ENCODE measurements at regions not wholly inside any gene's neighbourhood (a gene's known extent, or its start where the extent isn't known, plus 50 kb on each side); places are given as distances from the start of the nearest gene placed in this dataset.

GRCh38 chr6:8200255-8200654 lies 97.9 kb upstream of the EEF1E1 start:
- H3K9me3 ChIP-seq (ENCODE audit: insufficient read depth, low read length), result no peaks in the 10 kb centered on the region
- H3K27ac ChIP-seq (ENCODE audit: low read length), result no peak overlapping the region

GRCh38 chr6:8195714-8196102 lies 93.4 kb upstream of the EEF1E1 start:
- H4K20me1 ChIP-seq (ENCODE audit: insufficient read depth, low read length), result no peaks in the 10 kb centered on the region
- no peaks in the 10 kb centered on the region for H3K9me3 ChIP-seq (ENCODE audit: insufficient read depth, low read length)
- no peak overlapping the region for H3K4me3 ChIP-seq (ENCODE audit: low read length)
- no peaks in the 10 kb centered on the region for H3K27me3 ChIP-seq (ENCODE audit: low read depth, low read length)
- no peaks in the 10 kb centered on the region for H3K79me2 ChIP-seq (ENCODE audit: low read length)
- no peak for TF ChIP-seq EZH2phosphoT487 (IDR thresholded peaks at IDR 0.05; ENCODE audit: low read depth)
- TF ChIP-seq CTCF (IDR thresholded peaks at IDR 0.05; ENCODE audit: low read depth, low read length), result 0 out of 2 replicates have a peak, but pooled peaks have one; percentile 0
- no peak overlapping the region for H3K27ac ChIP-seq (ENCODE audit: low read length)
- no peak overlapping the region for H3K9ac ChIP-seq (ENCODE audit: low read length)
- no peaks in the 10 kb centered on the region for H3K36me3 ChIP-seq (replicated peaks; ENCODE audit: low read depth, low read length)
- H3K4me2 ChIP-seq (ENCODE audit: low read length), result no peak overlapping the region
- no peaks in the 10 kb centered on the region for H3K4me1 ChIP-seq (ENCODE audit: low read length)
- H2AFZ ChIP-seq (ENCODE audit: low read depth, low read length), result no peak overlapping the region

More at GRCh38 chr6:8200255-8200654, 97.9 kb upstream of the EEF1E1 start:
- Histone ChIP-seq H3K9ac (ENCODE audit: low read length) (no peak overlapping the region), H3K27me3 (ENCODE audit: low read depth, low read length) (no peaks in the 10 kb centered on the region), H3K4me2 (ENCODE audit: low read length) (no peak overlapping the region), H3K79me2 (ENCODE audit: low read length) (no peaks in the 10 kb centered on the region), H3K4me1 (ENCODE audit: low read length) (no peaks in the 10 kb centered on the region), H2AFZ (ENCODE audit: low read depth, low read length) (no peak overlapping the region), H3K36me3 (replicated peaks; ENCODE audit: low read depth, low read length) (no peaks in the 10 kb centered on the region), H3K4me3 (ENCODE audit: low read length) (no peak overlapping the region), H4K20me1 (ENCODE audit: insufficient read depth, low read length) (no peaks in the 10 kb centered on the region)
- TF ChIP-seq CTCF (IDR thresholded peaks at IDR 0.05; ENCODE audit: low read depth, low read length), result no peak
- no peak for TF ChIP-seq EZH2phosphoT487 (IDR thresholded peaks at IDR 0.05; ENCODE audit: low read depth)

- Histone ChIP-seq H3K27ac (ENCODE audit: low read length) (no peak overlapping the region), H3K9ac (ENCODE audit: low read length) (no peak overlapping the region), H3K79me2 (ENCODE audit: low read length) (no peaks in the 10 kb centered on the region), H3K36me3 (replicated peaks; ENCODE audit: low read depth, low read length) (no peaks in the 10 kb centered on the region), H3K27me3 (ENCODE audit: low read depth, low read length) (no peaks in the 10 kb centered on the region), H3K4me2 (ENCODE audit: low read length) (no peak overlapping the region), H4K20me1 (ENCODE audit: insufficient read depth, low read length) (no peaks in the 10 kb centered on the region), H3K4me1 (ENCODE audit: low read length) (no peaks in the 10 kb centered on the region), H2AFZ (ENCODE audit: low read depth, low read length) (no peak overlapping the region), H3K9me3 (ENCODE audit: insufficient read depth, low read length) (no peaks in the 10 kb centered on the region), H3K4me3 (ENCODE audit: low read length) (no peak overlapping the region)
- TF ChIP-seq CTCF (IDR thresholded peaks at IDR 0.05; ENCODE audit: low read depth, low read length) (peak; percentile 12; the same call in 1 of the 2 replicates), EZH2phosphoT487 (IDR thresholded peaks at IDR 0.05; ENCODE audit: low read depth) (no peak)
Measured at GRCh38 chr6:8195040-8195713, 92.8 kb upstream of the EEF1E1 start.

DNA sequence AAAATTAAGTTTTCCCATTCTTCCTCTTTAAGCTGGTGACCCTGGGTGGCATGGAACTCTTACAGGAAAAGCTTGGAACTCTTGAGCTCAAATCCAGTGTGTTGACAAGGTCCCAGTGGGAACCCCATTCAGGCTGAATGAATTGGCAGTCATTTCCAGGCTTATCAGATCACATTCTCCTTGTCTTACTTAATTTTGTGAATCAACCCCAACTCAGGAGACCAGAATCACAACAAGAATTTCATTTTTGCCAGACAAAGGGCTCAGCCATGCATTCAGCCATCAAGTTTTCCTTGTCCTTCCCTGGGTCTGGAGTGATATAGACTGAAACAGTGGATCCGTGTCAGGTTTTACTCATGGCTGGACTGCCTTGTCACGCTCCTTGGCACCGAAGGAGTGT lies 92.1 kb upstream of the EEF1E1 start:
- H3K4me2 ChIP-seq (ENCODE audit: low read length), result no peak overlapping the region
- H4K20me1 ChIP-seq (ENCODE audit: insufficient read depth, low read length), result no peaks in the 10 kb centered on the region
- no peak overlapping the region for H3K27ac ChIP-seq (ENCODE audit: low read length)
- H3K79me2 ChIP-seq (ENCODE audit: low read length), result no peaks in the 10 kb centered on the region
- H3K27me3 ChIP-seq (ENCODE audit: low read depth, low read length), result no peaks in the 10 kb centered on the region
- no peak for TF ChIP-seq EZH2phosphoT487 (IDR thresholded peaks at IDR 0.05; ENCODE audit: low read depth)
- no peak for TF ChIP-seq CTCF (IDR thresholded peaks at IDR 0.05; ENCODE audit: low read depth, low read length)
- no peaks in the 10 kb centered on the region for H3K4me1 ChIP-seq (ENCODE audit: low read length)
- no peaks in the 10 kb centered on the region for H3K9me3 ChIP-seq (ENCODE audit: insufficient read depth, low read length)
- no peaks in the 10 kb centered on the region for H3K36me3 ChIP-seq (replicated peaks; ENCODE audit: low read depth, low read length)
- no peak overlapping the region for H2AFZ ChIP-seq (ENCODE audit: low read depth, low read length)
- H3K4me3 ChIP-seq (ENCODE audit: low read length), result no peak overlapping the region
- no peak overlapping the region for H3K9ac ChIP-seq (ENCODE audit: low read length)

Data from OCI-LY3 (cell line).